ENCODE measurements at regions not wholly inside any gene's neighbourhood (a gene's known extent, or its start where the extent isn't known, plus 50 kb on each side); places are given as distances from the start of the nearest gene placed in this dataset.

GRCh38 chr22:34931026-34931425 is 134.9 kb upstream of the ISX start:
- TF ChIP-seq CTCF (IDR thresholded peaks at IDR 0.05; ENCODE audit: low read depth, low read length, missing input control) (no peak), FOXA1 (IDR thresholded peaks at IDR 0.05) (no peak), TAF1 (conservative IDR thresholded peaks at IDR 0.05) (no peak), EGR1 (IDR thresholded peaks at IDR 0.05; ENCODE audit: low read depth in 2 of 2) (no peak), NR2F2 (IDR thresholded peaks at IDR 0.05) (no peak), RAD21 (IDR thresholded peaks at IDR 0.05) (no peak), YY1 (IDR thresholded peaks at IDR 0.05) (no peak), ZBTB33 (IDR thresholded peaks at IDR 0.05) (no peak), REST (IDR thresholded peaks at IDR 0.05) (no peak), SP1 (IDR thresholded peaks at IDR 0.05) (no peak)
